ENCODE measurements at regions not wholly inside any gene's neighbourhood (a gene's known extent, or its start where the extent isn't known, plus 50 kb on each side); places are given as distances from the start of the nearest gene placed in this dataset.

GRCh38 chrX:85630901-85631300 lies 251.4 kb upstream of the POF1B start:
- Histone ChIP-seq H3K4me3 (ENCODE audit: low read length) (no peak overlapping the region), H3K9me3 (ENCODE audit: low read length) (no peaks in the 10 kb centered on the region), H3K27me3 (ENCODE audit: insufficient read depth, low read length, poor library complexity, severe bottlenecking) (no peaks in the 10 kb centered on the region), H3K27ac (ENCODE audit: low read depth, low read length) (no peak overlapping the region), H3K36me3 (ENCODE audit: insufficient read depth, low read length) (no peaks in the 10 kb centered on the region), H3K4me1 (ENCODE audit: insufficient read depth, low read length) (no peaks in the 10 kb centered on the region)
- Mint-ChIP-seq H3K27ac (no peak overlapping the region), H3K36me3 (no peaks in the 10 kb centered on the region), H3K9me3 (peaks cover 0 to 6% (median 1%) of the 10 kb centered on the region in 5 donors), H3K27me3 (no peaks in the 10 kb centered on the region), H3K4me3 (no peak overlapping the region), H3K4me1 (no peaks in the 10 kb centered on the region)
- no peak for DNase-seq
- POLR2A ChIA-PET = no interaction called here
- CTCF ChIA-PET = no interaction called here

- Histone ChIP-seq H3K4me3 (ENCODE audit: low read length) (no peak overlapping the region), H3K9me3 (ENCODE audit: low read length) (no peaks in the 10 kb centered on the region), H3K27me3 (ENCODE audit: insufficient read depth, low read length, poor library complexity, severe bottlenecking) (no peaks in the 10 kb centered on the region), H3K27ac (ENCODE audit: low read depth, low read length) (no peak overlapping the region), H3K36me3 (ENCODE audit: insufficient read depth, low read length) (no peaks in the 10 kb centered on the region), H3K4me1 (ENCODE audit: insufficient read depth, low read length) (no peaks in the 10 kb centered on the region)
- Mint-ChIP-seq H3K9me3 (peaks cover 0 to 9% (median 2%) of the 10 kb centered on the region in 5 donors), H3K27ac (no peak overlapping the region), H3K4me1 (no peaks in the 10 kb centered on the region), H3K4me3 (no peak overlapping the region), H3K36me3 (no peaks in the 10 kb centered on the region), H3K27me3 (peaks cover 0 to 2% of the 10 kb centered on the region in 2 donors)
- ChIA-PET CTCF (no interaction called here), POLR2A (no interaction called here)
- DNase-seq = no peak
These were observed 247.9 kb upstream of the POF1B start for GRCh38 chrX:85627363-85627762.

- H3K27ac Mint-ChIP-seq = no peak overlapping the region
- H3K4me3 ChIP-seq (ENCODE audit: low read length) = no peak overlapping the region
- H3K36me3 ChIP-seq (ENCODE audit: insufficient read depth, low read length) = no peaks in the 10 kb centered on the region
- no peak overlapping the region for H3K27ac ChIP-seq (ENCODE audit: low read depth, low read length)
- H3K36me3 Mint-ChIP-seq = no peaks in the 10 kb centered on the region
- no peaks in the 10 kb centered on the region for H3K9me3 ChIP-seq (ENCODE audit: low read length)
- H3K27me3 ChIP-seq (ENCODE audit: insufficient read depth, low read length, poor library complexity, severe bottlenecking) = no peaks in the 10 kb centered on the region
- no peaks in the 10 kb centered on the region for H3K4me1 ChIP-seq (ENCODE audit: insufficient read depth, low read length)
- CTCF ChIA-PET = no interaction called here
- peaks cover 0 to 9% (median 2%) of the 10 kb centered on the region in 5 donors for H3K9me3 Mint-ChIP-seq
- POLR2A ChIA-PET = no interaction called here
- no peak overlapping the region for H3K4me3 Mint-ChIP-seq
- no peaks in the 10 kb centered on the region for H3K4me1 Mint-ChIP-seq
- DNase-seq = no peak
- peaks cover 0 to 8% of the 10 kb centered on the region in 2 donors for H3K27me3 Mint-ChIP-seq
These were observed 243.2 kb upstream of the POF1B start for GRCh38 chrX:85622635-85623034.

- H3K36me3 Mint-ChIP-seq = no peaks in the 10 kb centered on the region
- H3K4me3 Mint-ChIP-seq = no peak overlapping the region
- no peaks in the 10 kb centered on the region for H3K9me3 ChIP-seq (ENCODE audit: low read length)
- peaks cover 0 to 8% of the 10 kb centered on the region in 2 donors for H3K27me3 Mint-ChIP-seq
- H3K27me3 ChIP-seq (ENCODE audit: insufficient read depth, low read length, poor library complexity, severe bottlenecking) = no peaks in the 10 kb centered on the region
- H3K4me1 ChIP-seq (ENCODE audit: insufficient read depth, low read length) = no peaks in the 10 kb centered on the region
- ChIA-PET POLR2A (no interaction called here), CTCF (no interaction called here)
- peaks cover 0 to 7% (median 2%) of the 10 kb centered on the region in 5 donors for H3K9me3 Mint-ChIP-seq
- H3K27ac ChIP-seq (ENCODE audit: low read depth, low read length) = no peak overlapping the region
- no peak overlapping the region for H3K4me3 ChIP-seq (ENCODE audit: low read length)
- no peaks in the 10 kb centered on the region for H3K4me1 Mint-ChIP-seq
- no peaks in the 10 kb centered on the region for H3K36me3 ChIP-seq (ENCODE audit: insufficient read depth, low read length)
- no peak for DNase-seq
- H3K27ac Mint-ChIP-seq = no peak overlapping the region
These were observed 241.0 kb upstream of the POF1B start for GRCh38 chrX:85620466-85620865.

- Mint-ChIP-seq H3K27ac (no peak overlapping the region), H3K9me3 (peaks cover 0 to 7% (median 2%) of the 10 kb centered on the region in 5 donors)
These were observed 240.5 kb upstream of the POF1B start for GRCh38 chrX:85619962-85620361.

GRCh38 chrX:85611926-85612325 lies 232.5 kb upstream of the POF1B start:
- ChIA-PET CTCF (no interaction called here), POLR2A (no interaction called here)
- Mint-ChIP-seq H3K27ac (no peak overlapping the region), H3K9me3 (peaks cover 0 to 2% (median 0%) of the 10 kb centered on the region in 5 donors), H3K27me3 (no peaks in the 10 kb centered on the region), H3K36me3 (no peaks in the 10 kb centered on the region), H3K4me3 (no peak overlapping the region), H3K4me1 (no peaks in the 10 kb centered on the region)
- Histone ChIP-seq H3K9me3 (ENCODE audit: low read length) (no peaks in the 10 kb centered on the region), H3K4me1 (ENCODE audit: insufficient read depth, low read length) (no peaks in the 10 kb centered on the region), H3K4me3 (ENCODE audit: low read length) (no peak overlapping the region), H3K36me3 (ENCODE audit: insufficient read depth, low read length) (no peaks in the 10 kb centered on the region), H3K27me3 (ENCODE audit: insufficient read depth, low read length, poor library complexity, severe bottlenecking) (no peaks in the 10 kb centered on the region), H3K27ac (ENCODE audit: low read depth, low read length) (no peak overlapping the region)
- DNase-seq = no peak

More at GRCh38 chrX:85619962-85620361, 240.5 kb upstream of the POF1B start:
- Histone ChIP-seq H3K27me3 (ENCODE audit: insufficient read depth, low read length, poor library complexity, severe bottlenecking) (no peaks in the 10 kb centered on the region), H3K36me3 (ENCODE audit: insufficient read depth, low read length) (no peaks in the 10 kb centered on the region), H3K4me1 (ENCODE audit: insufficient read depth, low read length) (no peaks in the 10 kb centered on the region), H3K4me3 (ENCODE audit: low read length) (no peak overlapping the region), H3K9me3 (ENCODE audit: low read length) (no peaks in the 10 kb centered on the region), H3K27ac (ENCODE audit: low read depth, low read length) (no peak overlapping the region)
- no peak overlapping the region for H3K4me3 Mint-ChIP-seq
- no peak for DNase-seq
- ChIA-PET CTCF (no interaction called here), POLR2A (no interaction called here)
- H3K27me3 Mint-ChIP-seq = peaks cover 0 to 8% of the 10 kb centered on the region in 2 donors
- H3K36me3 Mint-ChIP-seq = no peaks in the 10 kb centered on the region
- H3K4me1 Mint-ChIP-seq = no peaks in the 10 kb centered on the region

GRCh38 chrX:85592980-85593379 lies 213.5 kb upstream of the POF1B start:
- H3K4me3 Mint-ChIP-seq = no peak overlapping the region
- H3K36me3 Mint-ChIP-seq = no peaks in the 10 kb centered on the region
- no peaks in the 10 kb centered on the region for H3K27me3 ChIP-seq (ENCODE audit: insufficient read depth, low read length, poor library complexity, severe bottlenecking)
- H3K27ac ChIP-seq (ENCODE audit: low read depth, low read length) = no peak overlapping the region
- no peaks in the 10 kb centered on the region for H3K9me3 ChIP-seq (ENCODE audit: low read length)
- peaks cover 0 to 7% (median 0%) of the 10 kb centered on the region in 5 donors for H3K9me3 Mint-ChIP-seq
- H3K4me1 ChIP-seq (ENCODE audit: insufficient read depth, low read length) = no peaks in the 10 kb centered on the region
- peaks cover 0 to 4% of the 10 kb centered on the region in 2 donors for H3K27me3 Mint-ChIP-seq
- no peak for DNase-seq
- H3K36me3 ChIP-seq (ENCODE audit: insufficient read depth, low read length) = no peaks in the 10 kb centered on the region
- ChIA-PET CTCF (no interaction called here), POLR2A (no interaction called here)
- no peaks in the 10 kb centered on the region for H3K4me1 Mint-ChIP-seq
- H3K27ac Mint-ChIP-seq = no peak overlapping the region
- H3K4me3 ChIP-seq (ENCODE audit: low read length) = no peak overlapping the region

- Histone ChIP-seq H3K4me3 (ENCODE audit: low read length) (no peak overlapping the region), H3K4me1 (ENCODE audit: insufficient read depth, low read length) (no peaks in the 10 kb centered on the region), H3K9me3 (ENCODE audit: low read length) (no peaks in the 10 kb centered on the region), H3K27me3 (ENCODE audit: insufficient read depth, low read length, poor library complexity, severe bottlenecking) (no peaks in the 10 kb centered on the region), H3K36me3 (ENCODE audit: insufficient read depth, low read length) (no peaks in the 10 kb centered on the region), H3K27ac (ENCODE audit: low read depth, low read length) (no peak overlapping the region)
- no peaks in the 10 kb centered on the region for H3K36me3 Mint-ChIP-seq
- DNase-seq = no peak
- ChIA-PET CTCF (no interaction called here), POLR2A (no interaction called here)
- H3K4me1 Mint-ChIP-seq = no peaks in the 10 kb centered on the region
- peaks cover 0 to 7% (median 0%) of the 10 kb centered on the region in 5 donors for H3K9me3 Mint-ChIP-seq
- no peak overlapping the region for H3K27ac Mint-ChIP-seq
- no peak overlapping the region for H3K4me3 Mint-ChIP-seq
- peaks cover 0 to 4% of the 10 kb centered on the region in 2 donors for H3K27me3 Mint-ChIP-seq
These were observed 212.1 kb upstream of the POF1B start for GRCh38 chrX:85591536-85591935.

GRCh38 chrX:85590638-85591037 lies 211.2 kb upstream of the POF1B start:
- no peaks in the 10 kb centered on the region for H3K9me3 ChIP-seq (ENCODE audit: low read length)
- Mint-ChIP-seq H3K4me3 (no peak overlapping the region), H3K27ac (no peak overlapping the region), H3K36me3 (no peaks in the 10 kb centered on the region), H3K4me1 (no peaks in the 10 kb centered on the region), H3K27me3 (peaks cover 0 to 4% of the 10 kb centered on the region in 2 donors), H3K9me3 (peaks cover 0 to 11% (median 2%) of the 10 kb centered on the region in 5 donors)
- ChIA-PET CTCF (no interaction called here), POLR2A (no interaction called here)
- H3K27ac ChIP-seq (ENCODE audit: low read depth, low read length) = no peak overlapping the region
- no peaks in the 10 kb centered on the region for H3K4me1 ChIP-seq (ENCODE audit: insufficient read depth, low read length)
- H3K36me3 ChIP-seq (ENCODE audit: insufficient read depth, low read length) = no peaks in the 10 kb centered on the region
- no peak for DNase-seq
- no peak overlapping the region for H3K4me3 ChIP-seq (ENCODE audit: low read length)
- no peaks in the 10 kb centered on the region for H3K27me3 ChIP-seq (ENCODE audit: insufficient read depth, low read length, poor library complexity, severe bottlenecking)
